Mesothelial cell of epicardium (in vitro differentiated cells): ENCODE measurements at regions not wholly inside any gene's neighbourhood (a gene's known extent, or its start where the extent isn't known, plus 50 kb on each side); places are given as distances from the start of the nearest gene placed in this dataset.
"Not testable (repeated sequence)": the region's sequence is repeated elsewhere in the genome, so short reads cannot be mapped to it uniquely, and the experiment has no call there.

Experiments used
- DNase-seq, 2 experiments: peaks; one replicate each; pipeline ENCODE4 v3.0.0; 2021; ENCODE audit warnings: low spot score in 2 of 2; ENCODE audit not compliant: unreplicated experiment in 2 of 2
- H3K27ac Mint-ChIP-seq: 2 replicates; pipeline ENCODE4 v1.8.0; 2021; ENCODE audit warnings: mixed read lengths
- H3K27me3 Mint-ChIP-seq: 2 replicates; pipeline ENCODE4 v1.8.0; 2021; ENCODE audit warnings: low read depth, mixed read lengths
- H3K36me3 Mint-ChIP-seq: 2 replicates; pipeline ENCODE4 v1.8.0; 2021; ENCODE audit warnings: mixed read lengths
- H3K4me1 Mint-ChIP-seq: 2 replicates; pipeline ENCODE4 v1.8.0; 2021; ENCODE audit warnings: mixed read lengths
- H3K4me3 Mint-ChIP-seq: 2 replicates; pipeline ENCODE4 v1.8.0; 2021; ENCODE audit warnings: mild to moderate bottlenecking, moderate library complexity, mixed read lengths
- H3K9me3 Mint-ChIP-seq: 2 replicates; pipeline ENCODE4 v1.8.0; 2021; ENCODE audit warnings: mixed read lengths
- TF ChIP-seq, protein P1 (sequence below): fragments of 200-600 bp; sonication (generic); IDR thresholded peaks from one replicate; pipeline ENCODE4 v1.5.0; 2021; ENCODE audit warnings: antibody characterized with exemption; ENCODE audit not compliant: unreplicated experiment

DNA sequence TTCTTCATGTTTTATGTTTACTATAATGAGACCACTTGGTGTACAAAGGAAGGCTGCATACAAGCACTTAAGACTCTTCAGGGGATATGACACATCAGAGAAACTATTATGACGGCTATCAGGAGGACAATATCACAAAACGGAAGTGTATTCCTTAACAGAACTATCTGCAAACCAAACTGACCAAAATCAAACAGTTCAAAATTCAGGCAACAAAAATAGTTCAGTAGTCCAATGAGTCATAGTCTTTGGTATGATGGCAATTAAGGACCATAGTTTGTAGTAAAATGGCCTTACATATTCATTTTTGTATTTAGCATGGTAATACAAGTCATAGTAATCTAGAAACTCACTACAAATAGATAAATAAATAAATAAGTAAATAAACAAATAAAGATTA lies 1638.7 kb upstream of the SEL1L start:
- no peaks in the 10 kb centered on the region for H3K36me3 Mint-ChIP-seq
- no peak overlapping the region for H3K27ac Mint-ChIP-seq
- peaks cover 21% of the 10 kb centered on the region for H3K9me3 Mint-ChIP-seq
- TF ChIP-seq, protein P1, sequence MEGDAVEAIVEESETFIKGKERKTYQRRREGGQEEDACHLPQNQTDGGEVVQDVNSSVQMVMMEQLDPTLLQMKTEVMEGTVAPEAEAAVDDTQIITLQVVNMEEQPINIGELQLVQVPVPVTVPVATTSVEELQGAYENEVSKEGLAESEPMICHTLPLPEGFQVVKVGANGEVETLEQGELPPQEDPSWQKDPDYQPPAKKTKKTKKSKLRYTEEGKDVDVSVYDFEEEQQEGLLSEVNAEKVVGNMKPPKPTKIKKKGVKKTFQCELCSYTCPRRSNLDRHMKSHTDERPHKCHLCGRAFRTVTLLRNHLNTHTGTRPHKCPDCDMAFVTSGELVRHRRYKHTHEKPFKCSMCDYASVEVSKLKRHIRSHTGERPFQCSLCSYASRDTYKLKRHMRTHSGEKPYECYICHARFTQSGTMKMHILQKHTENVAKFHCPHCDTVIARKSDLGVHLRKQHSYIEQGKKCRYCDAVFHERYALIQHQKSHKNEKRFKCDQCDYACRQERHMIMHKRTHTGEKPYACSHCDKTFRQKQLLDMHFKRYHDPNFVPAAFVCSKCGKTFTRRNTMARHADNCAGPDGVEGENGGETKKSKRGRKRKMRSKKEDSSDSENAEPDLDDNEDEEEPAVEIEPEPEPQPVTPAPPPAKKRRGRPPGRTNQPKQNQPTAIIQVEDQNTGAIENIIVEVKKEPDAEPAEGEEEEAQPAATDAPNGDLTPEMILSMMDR: no peak
- no peaks in the 10 kb centered on the region for H3K27me3 Mint-ChIP-seq
- no peaks in the 10 kb centered on the region for H3K4me1 Mint-ChIP-seq
- DNase-seq: no peak
- no peak overlapping the region for H3K4me3 Mint-ChIP-seq

DNA sequence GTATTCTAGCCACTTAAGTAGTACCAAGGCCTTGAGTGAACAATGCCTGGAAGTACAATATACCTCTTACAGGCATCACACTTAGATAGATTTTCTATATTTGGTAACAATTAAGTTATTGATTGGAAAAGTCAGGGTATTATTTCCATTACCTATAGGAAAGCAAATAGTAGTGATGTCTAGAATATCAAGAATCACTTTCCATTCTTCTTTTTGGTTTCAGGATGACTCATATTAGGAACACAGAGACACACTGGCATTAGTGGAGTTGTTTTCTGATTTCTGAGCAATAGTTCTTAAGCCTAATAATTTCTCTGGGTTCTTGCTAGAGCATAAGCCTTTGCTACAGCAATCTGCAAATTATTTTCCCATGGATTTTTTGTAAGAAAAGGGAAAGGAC lies 1640.0 kb upstream of the SEL1L start:
- H3K4me1 Mint-ChIP-seq: no peaks in the 10 kb centered on the region
- DNase-seq: no peak
- TF ChIP-seq, protein P1: no peak
- no peaks in the 10 kb centered on the region for H3K36me3 Mint-ChIP-seq
- peaks cover 21% of the 10 kb centered on the region for H3K9me3 Mint-ChIP-seq
- H3K27ac Mint-ChIP-seq: no peak overlapping the region
- H3K27me3 Mint-ChIP-seq: no peaks in the 10 kb centered on the region
- no peak overlapping the region for H3K4me3 Mint-ChIP-seq

DNA sequence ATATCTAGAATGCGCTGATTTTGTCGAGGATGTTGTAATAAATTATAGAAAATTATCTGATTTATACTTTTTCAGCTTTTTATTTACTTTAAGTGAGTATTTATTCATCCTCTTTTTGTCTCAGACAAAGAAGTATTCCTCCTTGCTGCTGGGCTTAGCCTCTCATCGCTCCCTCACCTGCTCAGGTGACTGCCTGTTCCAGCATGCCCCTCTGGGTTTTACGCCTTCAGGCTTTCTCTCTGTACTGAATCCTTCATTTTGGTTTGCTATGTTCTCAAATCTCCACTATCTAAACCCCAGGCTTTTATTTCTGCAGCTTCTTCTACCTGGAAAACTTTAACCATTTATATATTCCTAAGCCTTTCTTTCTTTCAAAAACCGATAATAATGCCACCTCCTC lies 1650.9 kb upstream of the SEL1L start:
- Mint-ChIP-seq H3K4me3 (no peak overlapping the region), H3K27me3 (no peaks in the 10 kb centered on the region), H3K36me3 (peaks cover 6% of the 10 kb centered on the region), H3K4me1 (peaks cover 37% of the 10 kb centered on the region), H3K27ac (no peak overlapping the region), H3K9me3 (peaks cover 8% of the 10 kb centered on the region)
- TF ChIP-seq, protein P1: no peak
- no peak for DNase-seq

DNA sequence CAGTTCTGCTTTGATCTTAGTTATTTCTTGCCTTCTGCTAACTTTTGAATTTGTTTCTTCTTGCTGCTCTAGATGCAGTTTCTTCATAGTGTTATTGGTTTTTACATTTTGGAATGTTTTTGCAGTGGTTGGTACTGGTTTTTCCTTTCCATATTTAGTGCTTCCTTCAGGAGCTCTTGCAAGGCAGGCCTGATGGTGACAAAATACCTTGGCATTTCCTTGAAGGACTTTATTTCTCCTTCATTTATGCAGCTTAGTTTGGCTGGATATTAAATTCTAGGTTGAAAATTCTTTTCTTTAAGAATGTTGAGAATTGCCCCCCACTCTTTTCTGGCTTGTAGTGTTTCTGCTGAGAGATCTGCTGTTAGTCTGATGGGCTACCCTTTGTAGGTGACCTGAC lies 1654.7 kb upstream of the SEL1L start:
- Mint-ChIP-seq H3K9me3 (peaks cover 19% of the 10 kb centered on the region), H3K4me1 (peaks cover 22% of the 10 kb centered on the region)
- not testable (repeated sequence) for DNase-seq, H3K27me3 Mint-ChIP-seq, H3K27ac Mint-ChIP-seq, H3K36me3 Mint-ChIP-seq, H3K4me3 Mint-ChIP-seq

DNA sequence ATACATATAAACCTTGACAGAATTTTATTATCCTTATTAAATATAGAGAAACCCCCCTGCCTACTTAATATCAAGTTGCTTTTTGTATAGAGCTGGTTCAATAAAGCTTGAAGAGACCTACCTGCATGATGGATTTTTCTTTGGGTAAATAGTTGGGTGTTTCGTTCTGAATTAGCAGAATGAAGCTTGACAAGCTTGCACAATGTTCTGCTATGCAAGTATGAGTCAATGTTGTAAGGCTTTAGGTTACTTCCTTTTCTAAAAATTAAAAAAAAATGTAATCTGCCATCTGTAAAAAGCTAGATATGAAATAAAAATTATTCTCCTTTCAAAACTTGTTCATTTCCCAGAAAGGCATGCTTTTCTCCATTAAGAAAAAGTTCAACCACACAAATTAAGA lies 1662.6 kb upstream of the SEL1L start:
- DNase-seq: no peak
- Mint-ChIP-seq H3K4me3 (no peak overlapping the region), H3K36me3 (no peaks in the 10 kb centered on the region), H3K27me3 (no peaks in the 10 kb centered on the region), H3K27ac (no peak overlapping the region), H3K4me1 (no peaks in the 10 kb centered on the region), H3K9me3 (peaks cover 11% of the 10 kb centered on the region)
- TF ChIP-seq, protein P1: no peak

DNA sequence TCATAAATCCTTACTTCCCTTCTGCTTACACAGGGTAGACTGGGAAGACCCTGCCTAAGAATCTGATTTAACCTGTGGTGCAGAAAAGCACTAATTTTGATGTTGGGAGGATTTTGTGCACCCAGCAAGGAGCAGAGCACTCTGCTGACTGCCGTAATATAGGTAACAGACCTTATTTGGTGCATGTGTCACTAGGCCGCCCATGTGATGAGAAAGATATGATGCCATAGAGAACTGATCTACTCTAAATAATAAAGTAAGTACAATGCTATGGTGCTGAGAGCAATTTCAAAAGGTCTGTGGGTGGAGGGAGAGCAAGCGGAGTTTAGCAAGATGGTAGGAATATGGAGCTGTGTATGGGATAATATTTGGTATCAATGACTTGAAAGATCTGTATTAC lies 1663.6 kb upstream of the SEL1L start:
- H3K27me3 Mint-ChIP-seq: no peaks in the 10 kb centered on the region
- H3K27ac Mint-ChIP-seq: no peak overlapping the region
- H3K9me3 Mint-ChIP-seq: peaks cover 2% of the 10 kb centered on the region
- DNase-seq: no peak
- H3K4me1 Mint-ChIP-seq: no peaks in the 10 kb centered on the region
- H3K36me3 Mint-ChIP-seq: no peaks in the 10 kb centered on the region
- no peak overlapping the region for H3K4me3 Mint-ChIP-seq
- TF ChIP-seq, protein P1: no peak
